ENCODE measurements at regions not wholly inside any gene's neighbourhood (a gene's known extent, or its start where the extent isn't known, plus 50 kb on each side); places are given as distances from the start of the nearest gene placed in this dataset.

DNA sequence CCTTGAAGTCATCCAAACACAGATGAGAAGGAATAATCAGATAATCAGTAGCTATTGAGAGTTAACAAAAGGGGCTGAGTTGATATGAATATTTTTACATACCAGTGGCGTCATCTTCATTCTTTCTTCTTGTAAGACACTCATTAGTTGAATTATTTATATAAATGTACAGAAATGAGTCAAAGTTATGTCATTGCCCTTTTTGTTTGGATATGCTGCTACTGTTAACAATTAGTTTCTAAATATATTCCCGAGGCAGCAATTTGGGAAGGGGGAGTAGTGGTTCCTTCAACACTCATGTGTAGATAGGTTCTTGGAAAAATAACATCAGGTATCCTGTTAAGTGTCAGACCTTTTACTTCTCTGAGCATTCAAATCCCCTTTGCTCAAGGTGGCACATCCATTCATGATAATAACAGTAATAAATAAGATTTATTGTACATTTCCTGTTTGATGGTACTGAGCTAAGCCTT is 436.6 kb downstream of the SPRY1 start:
- Histone ChIP-seq H3K27me3 (ENCODE audit: insufficient read depth in 3 of 3, low read length in 2 of 3) (no peaks in the 10 kb centered on the region), H3K36me3 (ENCODE audit: insufficient read depth in 1 of 2, low read depth in 1 of 2) (peaks cover 0 to 3% of the 10 kb centered on the region in 2 donors), H3K4me1 (peaks cover 26% of the 10 kb centered on the region), H3K27ac (peak overlapping the region; percentile 93), H3K9me3 (no peaks in the 10 kb centered on the region), H3K4me3 (no peak overlapping the region)
- ATAC-seq = no peak
- no peak for DNase-seq
- intact Hi-C loops (cut with DNase I) = loop anchor here in 1 of 2 donors (2.0 to 5.0 kb wide), 2 partner anchors 39 to 436 kb away; partner anchors contain the start of gene SPRY1
- no peak for TF ChIP-seq CTCF (IDR thresholded peaks at IDR 0.05)
- WGBS, 3 donors = 56 to 68% (median 57%) methylated on average over 2 of the region's 2 CpGs

DNA sequence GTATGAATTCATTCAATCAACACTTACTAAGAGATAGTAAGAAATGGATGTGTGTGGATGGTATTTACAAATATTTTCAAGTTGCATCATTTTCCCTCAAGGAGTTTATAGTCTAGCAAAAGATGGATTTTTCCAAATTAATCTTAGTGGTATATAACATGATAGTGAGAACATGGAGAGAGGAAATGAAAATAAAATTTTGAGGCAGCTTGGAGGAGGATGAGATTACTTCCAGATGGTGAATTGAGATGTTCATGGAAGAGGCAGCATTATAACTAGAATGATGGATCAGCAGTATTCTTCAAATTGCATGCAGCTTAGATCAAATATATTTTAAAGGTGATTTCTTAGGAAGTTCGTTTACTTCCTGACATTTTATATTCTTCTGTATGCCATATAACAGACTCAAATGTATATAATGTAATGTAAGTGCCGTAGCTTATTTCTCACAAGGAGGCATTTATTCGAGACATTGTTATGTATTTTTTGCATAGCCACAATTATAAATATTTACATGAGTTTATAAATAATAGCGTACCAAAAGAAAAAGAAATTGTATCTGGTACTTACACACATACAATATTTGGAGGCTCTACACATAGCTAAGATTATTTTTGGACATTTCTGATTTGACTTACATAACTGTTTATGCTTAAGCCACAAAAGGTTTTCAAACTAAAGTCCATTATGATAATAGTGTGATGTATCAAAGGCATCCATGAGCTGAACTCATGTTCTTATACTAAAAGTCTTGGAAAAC is 439.4 kb downstream of the SPRY1 start:
- ATAC-seq (no peak), DNase-seq (no peak)
- Histone ChIP-seq H3K9me3 (no peaks in the 10 kb centered on the region), H3K4me1 (peaks cover 45% of the 10 kb centered on the region), H3K36me3 (ENCODE audit: insufficient read depth in 1 of 2, low read depth in 1 of 2) (no peaks in the 10 kb centered on the region), H3K4me3 (no peak overlapping the region), H3K27me3 (ENCODE audit: insufficient read depth in 3 of 3, low read length in 2 of 3) (no peaks in the 10 kb centered on the region), H3K27ac (peak overlapping the region; percentile 93)
- no peak for TF ChIP-seq CTCF (IDR thresholded peaks at IDR 0.05)
- intact Hi-C loops (cut with DNase I) = no loop called here
- WGBS, 3 donors = 60 to 87% (median 80%) methylated on average over 4 of the region's 4 CpGs

DNA sequence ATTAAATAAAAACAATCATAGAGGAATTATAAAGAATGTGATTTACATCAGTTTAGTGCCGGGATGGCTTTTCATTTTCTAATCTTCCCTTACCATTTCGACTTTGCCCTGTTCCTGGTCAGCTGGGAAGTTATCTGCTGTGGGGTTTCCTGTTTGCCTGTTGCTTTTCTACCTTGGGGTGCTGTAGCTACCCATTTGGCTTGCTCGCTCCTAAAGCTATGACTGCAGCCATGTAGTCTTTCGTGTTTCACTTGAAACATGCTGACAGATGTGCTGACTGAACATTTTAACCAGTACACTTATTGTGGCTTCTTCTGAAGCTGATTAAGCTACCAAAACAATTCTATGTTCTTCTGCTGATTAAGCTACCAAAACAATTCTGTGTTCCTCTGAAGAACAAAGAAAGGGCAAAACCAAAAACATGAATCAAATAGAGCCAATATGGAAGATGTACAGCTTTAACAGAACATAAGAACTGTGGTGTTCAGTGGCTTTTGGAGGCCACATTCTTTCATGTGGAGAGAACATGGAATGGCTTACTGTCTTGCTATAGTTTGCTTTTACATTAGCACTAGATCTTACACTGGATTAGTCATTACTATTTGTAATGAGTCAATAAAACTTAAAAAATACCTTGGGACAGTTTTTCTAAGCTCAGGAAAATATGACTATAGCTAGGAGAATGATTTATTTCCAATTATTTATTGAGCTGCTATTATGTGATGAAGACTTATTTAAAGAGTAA is 440.4 kb downstream of the SPRY1 start:
- TF ChIP-seq CTCF (IDR thresholded peaks at IDR 0.05) = no peak
- H3K27me3 ChIP-seq (ENCODE audit: insufficient read depth in 3 of 3, low read length in 2 of 3) = no peaks in the 10 kb centered on the region
- H3K36me3 ChIP-seq (ENCODE audit: insufficient read depth in 1 of 2, low read depth in 1 of 2) = no peaks in the 10 kb centered on the region
- H3K9me3 ChIP-seq = no peaks in the 10 kb centered on the region
- peak overlapping the region; percentile 5 for H3K27ac ChIP-seq
- intact Hi-C loops (cut with DNase I) = no loop called here
- no peak for ATAC-seq
- WGBS, 3 donors = 40 to 65% (median 46%) methylated on average over 4 of the region's 4 CpGs
- H3K4me3 ChIP-seq = no peak overlapping the region
- peaks cover 45% of the 10 kb centered on the region for H3K4me1 ChIP-seq
- no peak for DNase-seq

- H3K36me3 ChIP-seq (ENCODE audit: insufficient read depth in 1 of 2, low read depth in 1 of 2) = no peaks in the 10 kb centered on the region
- H3K4me3 ChIP-seq = no peak overlapping the region
- WGBS, 3 donors = 2 to 9% (median 3%) methylated on average over 1 of the region's 1 CpG
- H3K27me3 ChIP-seq (ENCODE audit: insufficient read depth in 3 of 3, low read length in 2 of 3) = no peaks in the 10 kb centered on the region
- ATAC-seq = no peak
- TF ChIP-seq CTCF (IDR thresholded peaks at IDR 0.05) = no peak
- peak overlapping the region; percentile 10 for H3K27ac ChIP-seq
- H3K4me1 ChIP-seq = peaks cover 37% of the 10 kb centered on the region
- no peaks in the 10 kb centered on the region for H3K9me3 ChIP-seq
- no peak for DNase-seq
- intact Hi-C loops (cut with DNase I) = no loop called here
These were observed 441.9 kb downstream of the SPRY1 start for GRCh38 chr4:123838474-123838873.

Data from psoas muscle (tissue), 7 donors.